ENCODE measurements at regions not wholly inside any gene's neighbourhood (a gene's known extent, or its start where the extent isn't known, plus 50 kb on each side); places are given as distances from the start of the nearest gene placed in this dataset.

DNA sequence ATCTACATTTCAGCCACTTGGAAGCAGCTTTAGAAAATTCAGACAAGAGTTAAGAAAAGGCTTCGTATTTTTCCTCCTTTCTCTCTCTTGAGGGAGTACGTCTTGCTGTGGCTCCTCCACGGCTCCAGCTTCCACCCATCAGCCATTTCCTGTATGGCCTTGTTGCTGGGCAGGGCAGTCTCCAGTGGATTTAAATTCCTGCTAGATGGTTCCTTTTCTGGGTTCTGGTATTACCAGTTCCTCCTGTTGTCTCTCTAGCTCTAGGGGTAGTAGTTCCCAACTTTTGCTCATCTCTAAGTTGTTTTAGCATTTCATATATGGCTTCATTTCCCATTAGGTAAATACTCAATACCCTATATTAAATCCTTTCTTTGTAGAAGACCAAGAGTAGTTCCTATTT, 1098.3 kb downstream of the ADGRL2 start:
- TF ChIP-seq GATA3 (IDR thresholded peaks at IDR 0.05; ENCODE audit: low read depth, low read length) (no peak), GATA2 (IDR thresholded peaks at IDR 0.05; ENCODE audit: low read depth, low read length) (no peak)
